HepG2 (cell line): ENCODE measurements at regions not wholly inside any gene's neighbourhood (a gene's known extent, or its start where the extent isn't known, plus 50 kb on each side); places are given as distances from the start of the nearest gene placed in this dataset.

ENCODE experiments used
- FOSL1 ChIP-seq: sonication (generic); formaldehyde crosslinking; IDR thresholded peaks from 2 replicates; pipeline ENCODE4 v1.9.0; 2021; ENCODE audit warnings: missing genetic modification reagents, borderline replicate concordance
- HOXA3 ChIP-seq: sonication (generic); formaldehyde crosslinking; IDR thresholded peaks from 2 replicates; pipeline ENCODE4 v1.5.0; 2020; ENCODE audit warnings: missing genetic modification reagents
- MAFF ChIP-seq: IDR thresholded peaks from 2 replicates; pipeline ENCODE4 v1.6.1; 2011; ENCODE audit warnings: low read depth, low read length, improper control_type of control experiment
- MED1 ChIP-seq: sonication (generic); formaldehyde crosslinking; IDR thresholded peaks from 2 replicates; pipeline ENCODE4 v1.4.0; 2020; ENCODE audit warnings: missing genetic modification reagents
- MIXL1 ChIP-seq: IDR thresholded peaks from 2 replicates; pipeline ENCODE4 v1.6.1; 2016
- MXI1 ChIP-seq: IDR thresholded peaks from 3 replicates; pipeline ENCODE4 v1.6.1; 2012; ENCODE audit warnings: low read depth, low read length, inconsistent platforms, borderline replicate concordance
- RBFOX2 ChIP-seq: fragments of 200-400 bp; formaldehyde crosslinking; IDR thresholded peaks from 2 replicates; pipeline ENCODE4 v1.6.1; 2017; ENCODE audit warnings: low read depth, mild to moderate bottlenecking, low read length
- SMAD9 ChIP-seq: sonication (generic); formaldehyde crosslinking; IDR thresholded peaks from 2 replicates; pipeline ENCODE4 v1.5.1; 2020; ENCODE audit warnings: mild to moderate bottlenecking, missing genetic modification reagents
- SOX13 ChIP-seq, 3 experiments: fragments of 450-650 bp in 1 of 3; sonication (generic) in 1 of 3; formaldehyde crosslinking in 1 of 3; IDR thresholded peaks in 2 of 3; conservative IDR thresholded peaks in 1 of 3; 2 replicates each; pipeline versions ENCODE4 v1.5.0 to v1.6.1; 2016 to 2020; ENCODE audit warnings: antibody characterized with exemption in 1 of 3, mild to moderate bottlenecking in 1 of 3, missing compliant biosample characterization in 1 of 3, missing genetic modification reagents in 1 of 3, moderate library complexity in 1 of 3
- TAF1 ChIP-seq: sonication (generic); formaldehyde crosslinking; IDR thresholded peaks from 2 replicates; pipeline ENCODE4 v1.4.0; 2020; ENCODE audit warnings: missing genetic modification reagents
- ZNF17 ChIP-seq: sonication (generic); formaldehyde crosslinking; IDR thresholded peaks from 2 replicates; pipeline ENCODE4 v1.5.0; 2020; ENCODE audit warnings: mild to moderate bottlenecking, missing genetic modification reagents
- TF ChIP-seq, protein P1 (sequence below): sonication (generic); formaldehyde crosslinking; IDR thresholded peaks from 2 replicates; pipeline ENCODE4 v1.4.0; 2020; ENCODE audit warnings: missing genetic modification reagents, borderline replicate concordance
- TF ChIP-seq, protein P2 (sequence below): IDR thresholded peaks from 2 replicates; pipeline ENCODE4 v1.4.0; 2020; ENCODE audit warnings: mild to moderate bottlenecking, missing genetic modification reagents
- TF ChIP-seq, protein P3 (sequence below): sonication (generic); formaldehyde crosslinking; IDR thresholded peaks from 2 replicates; pipeline ENCODE4 v1.4.0; 2020; ENCODE audit warnings: missing genetic modification reagents
- TF ChIP-seq, protein P4 (sequence below): sonication (generic); formaldehyde crosslinking; IDR thresholded peaks from 2 replicates; pipeline ENCODE4 v1.5.0; 2020; ENCODE audit warnings: mild to moderate bottlenecking, low read depth, missing genetic modification reagents, borderline replicate concordance
- TF ChIP-seq, protein P5 (sequence below): sonication (generic); formaldehyde crosslinking; IDR thresholded peaks from 2 replicates; pipeline ENCODE4 v1.4.0; 2020; ENCODE audit warnings: missing genetic modification reagents, borderline replicate concordance

DNA sequence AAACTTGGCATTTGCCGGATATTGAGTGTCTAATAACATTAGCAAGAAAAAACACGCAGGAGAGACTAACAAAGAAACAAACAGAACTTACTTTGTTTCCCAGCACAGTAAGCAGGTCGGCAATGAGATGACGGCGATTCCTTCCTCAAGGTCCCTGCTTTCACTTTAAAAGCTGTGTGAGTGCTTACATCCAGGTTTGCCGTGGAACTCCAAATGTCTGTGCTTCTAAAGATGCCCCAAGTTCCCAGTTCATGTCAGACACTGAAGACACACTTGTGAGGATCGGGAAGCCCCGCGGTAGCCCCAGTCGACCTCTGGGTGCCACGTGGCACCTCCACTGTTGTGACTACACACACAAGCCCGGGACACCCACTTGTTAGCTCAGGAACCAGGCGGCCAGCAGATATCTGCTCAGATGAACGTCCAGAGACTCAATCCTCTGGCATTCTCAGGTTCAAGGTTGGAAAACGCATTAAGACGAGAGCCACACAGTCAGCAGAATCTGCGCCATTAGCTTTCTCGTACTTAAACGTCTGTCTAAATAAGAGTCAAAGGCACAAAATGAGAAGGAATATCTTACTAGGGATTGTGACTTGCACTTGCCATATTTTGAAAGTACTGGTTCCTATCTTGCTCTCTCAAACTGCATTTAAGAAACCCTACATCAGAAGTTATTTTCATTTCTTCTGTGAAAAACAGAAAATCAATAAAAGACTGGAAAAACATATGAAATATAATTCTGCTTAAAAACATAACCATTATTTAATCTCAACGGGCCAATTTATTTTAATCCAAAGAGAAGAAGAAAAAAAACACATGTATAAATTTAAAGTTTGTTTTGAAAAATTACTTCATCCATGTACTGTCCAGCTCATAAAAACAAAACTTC lies 207.6 kb upstream of the KLF14 start (continued):
- TF ChIP-seq MXI1 (peak; percentile 77; the same call in 1 of the 3 replicates), RBFOX2 (peak; percentile 42; the same call in 1 of the 2 replicates), SMAD9 (CRISPR knock-in tag) (no peak), HOXA3 (CRISPR knock-in tag) (peak; percentile 60; the same call in 1 of the 2 replicates), MIXL1 (no peak), MAFF (peak; percentile 61), ZNF17 (CRISPR knock-in tag) (no peak), FOSL1 (no peak), SOX13 (IDR thresholded peaks at IDR 0.05) (no peak), SOX13 (CRISPR knock-in tag; conservative IDR thresholded peaks at IDR 0.05 in 1 of 2, IDR thresholded peaks at IDR 0.05 in 1 of 2) (peak in 1 of 2 experiments; percentile 28; a peak in 1 of 4 replicates), MED1 (peak; percentile 63), TAF1 (CRISPR knock-in tag) (peak; percentile 16; the same call in 1 of the 2 replicates)
- TF ChIP-seq, protein P1, sequence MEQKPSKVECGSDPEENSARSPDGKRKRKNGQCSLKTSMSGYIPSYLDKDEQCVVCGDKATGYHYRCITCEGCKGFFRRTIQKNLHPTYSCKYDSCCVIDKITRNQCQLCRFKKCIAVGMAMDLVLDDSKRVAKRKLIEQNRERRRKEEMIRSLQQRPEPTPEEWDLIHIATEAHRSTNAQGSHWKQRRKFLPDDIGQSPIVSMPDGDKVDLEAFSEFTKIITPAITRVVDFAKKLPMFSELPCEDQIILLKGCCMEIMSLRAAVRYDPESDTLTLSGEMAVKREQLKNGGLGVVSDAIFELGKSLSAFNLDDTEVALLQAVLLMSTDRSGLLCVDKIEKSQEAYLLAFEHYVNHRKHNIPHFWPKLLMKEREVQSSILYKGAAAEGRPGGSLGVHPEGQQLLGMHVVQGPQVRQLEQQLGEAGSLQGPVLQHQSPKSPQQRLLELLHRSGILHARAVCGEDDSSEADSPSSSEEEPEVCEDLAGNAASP (CRISPR knock-in tag) = peak; percentile 91; the same call in 1 of the 2 replicates
- TF ChIP-seq, protein P2, sequence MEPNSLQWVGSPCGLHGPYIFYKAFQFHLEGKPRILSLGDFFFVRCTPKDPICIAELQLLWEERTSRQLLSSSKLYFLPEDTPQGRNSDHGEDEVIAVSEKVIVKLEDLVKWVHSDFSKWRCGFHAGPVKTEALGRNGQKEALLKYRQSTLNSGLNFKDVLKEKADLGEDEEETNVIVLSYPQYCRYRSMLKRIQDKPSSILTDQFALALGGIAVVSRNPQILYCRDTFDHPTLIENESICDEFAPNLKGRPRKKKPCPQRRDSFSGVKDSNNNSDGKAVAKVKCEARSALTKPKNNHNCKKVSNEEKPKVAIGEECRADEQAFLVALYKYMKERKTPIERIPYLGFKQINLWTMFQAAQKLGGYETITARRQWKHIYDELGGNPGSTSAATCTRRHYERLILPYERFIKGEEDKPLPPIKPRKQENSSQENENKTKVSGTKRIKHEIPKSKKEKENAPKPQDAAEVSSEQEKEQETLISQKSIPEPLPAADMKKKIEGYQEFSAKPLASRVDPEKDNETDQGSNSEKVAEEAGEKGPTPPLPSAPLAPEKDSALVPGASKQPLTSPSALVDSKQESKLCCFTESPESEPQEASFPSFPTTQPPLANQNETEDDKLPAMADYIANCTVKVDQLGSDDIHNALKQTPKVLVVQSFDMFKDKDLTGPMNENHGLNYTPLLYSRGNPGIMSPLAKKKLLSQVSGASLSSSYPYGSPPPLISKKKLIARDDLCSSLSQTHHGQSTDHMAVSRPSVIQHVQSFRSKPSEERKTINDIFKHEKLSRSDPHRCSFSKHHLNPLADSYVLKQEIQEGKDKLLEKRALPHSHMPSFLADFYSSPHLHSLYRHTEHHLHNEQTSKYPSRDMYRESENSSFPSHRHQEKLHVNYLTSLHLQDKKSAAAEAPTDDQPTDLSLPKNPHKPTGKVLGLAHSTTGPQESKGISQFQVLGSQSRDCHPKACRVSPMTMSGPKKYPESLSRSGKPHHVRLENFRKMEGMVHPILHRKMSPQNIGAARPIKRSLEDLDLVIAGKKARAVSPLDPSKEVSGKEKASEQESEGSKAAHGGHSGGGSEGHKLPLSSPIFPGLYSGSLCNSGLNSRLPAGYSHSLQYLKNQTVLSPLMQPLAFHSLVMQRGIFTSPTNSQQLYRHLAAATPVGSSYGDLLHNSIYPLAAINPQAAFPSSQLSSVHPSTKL (CRISPR knock-in tag) = peak; percentile 24; the same call in 1 of the 2 replicates
- TF ChIP-seq, protein P3, sequence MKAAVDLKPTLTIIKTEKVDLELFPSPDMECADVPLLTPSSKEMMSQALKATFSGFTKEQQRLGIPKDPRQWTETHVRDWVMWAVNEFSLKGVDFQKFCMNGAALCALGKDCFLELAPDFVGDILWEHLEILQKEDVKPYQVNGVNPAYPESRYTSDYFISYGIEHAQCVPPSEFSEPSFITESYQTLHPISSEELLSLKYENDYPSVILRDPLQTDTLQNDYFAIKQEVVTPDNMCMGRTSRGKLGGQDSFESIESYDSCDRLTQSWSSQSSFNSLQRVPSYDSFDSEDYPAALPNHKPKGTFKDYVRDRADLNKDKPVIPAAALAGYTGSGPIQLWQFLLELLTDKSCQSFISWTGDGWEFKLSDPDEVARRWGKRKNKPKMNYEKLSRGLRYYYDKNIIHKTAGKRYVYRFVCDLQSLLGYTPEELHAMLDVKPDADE (CRISPR knock-in tag) = no peak
- TF ChIP-seq, protein P4, sequence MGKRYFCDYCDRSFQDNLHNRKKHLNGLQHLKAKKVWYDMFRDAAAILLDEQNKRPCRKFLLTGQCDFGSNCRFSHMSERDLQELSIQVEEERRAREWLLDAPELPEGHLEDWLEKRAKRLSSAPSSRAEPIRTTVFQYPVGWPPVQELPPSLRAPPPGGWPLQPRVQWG (CRISPR knock-in tag) = no peak
- TF ChIP-seq, protein P5, sequence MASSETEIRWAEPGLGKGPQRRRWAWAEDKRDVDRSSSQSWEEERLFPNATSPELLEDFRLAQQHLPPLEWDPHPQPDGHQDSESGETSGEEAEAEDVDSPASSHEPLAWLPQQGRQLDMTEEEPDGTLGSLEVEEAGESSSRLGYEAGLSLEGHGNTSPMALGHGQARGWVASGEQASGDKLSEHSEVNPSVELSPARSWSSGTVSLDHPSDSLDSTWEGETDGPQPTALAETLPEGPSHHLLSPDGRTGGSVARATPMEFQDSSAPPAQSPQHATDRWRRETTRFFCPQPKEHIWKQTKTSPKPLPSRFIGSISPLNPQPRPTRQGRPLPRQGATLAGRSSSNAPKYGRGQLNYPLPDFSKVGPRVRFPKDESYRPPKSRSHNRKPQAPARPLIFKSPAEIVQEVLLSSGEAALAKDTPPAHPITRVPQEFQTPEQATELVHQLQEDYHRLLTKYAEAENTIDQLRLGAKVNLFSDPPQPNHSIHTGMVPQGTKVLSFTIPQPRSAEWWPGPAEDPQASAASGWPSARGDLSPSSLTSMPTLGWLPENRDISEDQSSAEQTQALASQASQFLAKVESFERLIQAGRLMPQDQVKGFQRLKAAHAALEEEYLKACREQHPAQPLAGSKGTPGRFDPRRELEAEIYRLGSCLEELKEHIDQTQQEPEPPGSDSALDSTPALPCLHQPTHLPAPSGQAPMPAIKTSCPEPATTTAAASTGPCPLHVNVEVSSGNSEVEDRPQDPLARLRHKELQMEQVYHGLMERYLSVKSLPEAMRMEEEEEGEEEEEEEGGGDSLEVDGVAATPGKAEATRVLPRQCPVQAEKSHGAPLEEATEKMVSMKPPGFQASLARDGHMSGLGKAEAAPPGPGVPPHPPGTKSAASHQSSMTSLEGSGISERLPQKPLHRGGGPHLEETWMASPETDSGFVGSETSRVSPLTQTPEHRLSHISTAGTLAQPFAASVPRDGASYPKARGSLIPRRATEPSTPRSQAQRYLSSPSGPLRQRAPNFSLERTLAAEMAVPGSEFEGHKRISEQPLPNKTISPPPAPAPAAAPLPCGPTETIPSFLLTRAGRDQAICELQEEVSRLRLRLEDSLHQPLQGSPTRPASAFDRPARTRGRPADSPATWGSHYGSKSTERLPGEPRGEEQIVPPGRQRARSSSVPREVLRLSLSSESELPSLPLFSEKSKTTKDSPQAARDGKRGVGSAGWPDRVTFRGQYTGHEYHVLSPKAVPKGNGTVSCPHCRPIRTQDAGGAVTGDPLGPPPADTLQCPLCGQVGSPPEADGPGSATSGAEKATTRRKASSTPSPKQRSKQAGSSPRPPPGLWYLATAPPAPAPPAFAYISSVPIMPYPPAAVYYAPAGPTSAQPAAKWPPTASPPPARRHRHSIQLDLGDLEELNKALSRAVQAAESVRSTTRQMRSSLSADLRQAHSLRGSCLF (CRISPR knock-in tag) = no peak
